GM12878 (cell line): ENCODE measurements at regions not wholly inside any gene's neighbourhood (a gene's known extent, or its start where the extent isn't known, plus 50 kb on each side); places are given as distances from the start of the nearest gene placed in this dataset.
A peak's percentile ranks its signal among the peaks of the same experiment; 100 is the strongest.

Experiments used
- ATAC-seq: fragments of 200-7000 bp; cut with Tn5 transposase; 3 replicates; pipeline ENCODE4 v1.9.1; 2020; ENCODE audit warnings: mild to moderate bottlenecking, moderate library complexity
- BruUV-seq: library from RNA; stranded (reverse); fragments of 400-500 nt; replicated peaks from 2 replicates; lab custom pipeline; 2021; lab: Mats Ljungman, UMichigan
- CTCF ChIA-PET: fragments of 300-600 bp; sonication (Branson Sonifier 250); formaldehyde crosslinking; extraction: SDS; loops from one replicate; lab custom pipeline; 2021; ENCODE audit warnings: inconsistent platforms; lab: Yijun Ruan, JAX
- POLR2A ChIA-PET: fragments of 350-600 bp; formaldehyde crosslinking; extraction: SDS; loops from one replicate; lab custom pipeline; 2021; ENCODE audit warnings: inconsistent platforms; lab: Charles Lee
- RAD21 ChIA-PET: fragments of 300-600 bp; sonication (Branson Sonifier 250); formaldehyde crosslinking; loops from one replicate; lab custom pipeline; 2023; ENCODE audit warnings: antibody characterized with exemption; ENCODE audit not compliant: unreplicated experiment; lab: Charles Lee
- SMC1A ChIA-PET: fragments of 300-600 bp; sonication (Branson Sonifier 250); formaldehyde crosslinking; loops from one replicate; lab custom pipeline; 2023; ENCODE audit not compliant: unreplicated experiment, uncharacterized antibody; lab: Charles Lee
- DNase-seq: peaks from one replicate; pipeline ENCODE4 v3.0.0-alpha.2; 2011; ENCODE audit warnings: low read depth, low spot score
- FAIRE-seq: peaks from 3 replicates; lab custom pipeline; 2011; peaks lifted over from hg19 to GRCh38; lab: Jason Lieb, UNC
- H2AFZ ChIP-seq: 2 replicates; pipeline ENCODE4 v1.6.0; 2011; ENCODE audit warnings: low read depth, low read length, control low read depth; ENCODE audit not compliant: control insufficient read depth
- H3K27ac ChIP-seq: 2 replicates; pipeline ENCODE4 v1.5.1; 2011; ENCODE audit warnings: control low read depth; ENCODE audit not compliant: control insufficient read depth, insufficient read depth
- H3K27me3 ChIP-seq, 2 experiments: replicated peaks in 1 of 2; 2 replicates each; pipeline versions ENCODE4 v1.6.0 to v1.6.1; 2011; ENCODE audit warnings: low read length in 1 of 2; ENCODE audit not compliant: control insufficient read depth in 2 of 2, insufficient read depth in 2 of 2
- H3K36me3 ChIP-seq, 2 experiments: 2 replicates each; pipeline ENCODE4 v1.5.1; 2011; ENCODE audit warnings: low read length in 1 of 2; ENCODE audit not compliant: control insufficient read depth in 2 of 2, insufficient read depth in 2 of 2
- H3K4me1 ChIP-seq: 2 replicates; pipeline ENCODE4 v1.6.1; 2011; ENCODE audit warnings: mild to moderate bottlenecking, low read length, moderate library complexity, mixed read lengths; ENCODE audit not compliant: control insufficient read depth, insufficient read depth
- H3K4me2 ChIP-seq: 2 replicates; pipeline ENCODE4 v1.6.0; 2011; ENCODE audit warnings: control low read depth; ENCODE audit not compliant: control insufficient read depth, insufficient read depth
- H3K4me3 ChIP-seq: fragments of 200-600 bp; sonication (generic); 2 replicates; pipeline ENCODE4 v1.5.1; 2016
- H3K79me2 ChIP-seq: 2 replicates; pipeline ENCODE4 v1.6.0; 2011; ENCODE audit warnings: low read length; ENCODE audit not compliant: control insufficient read depth, insufficient read depth
- H3K9ac ChIP-seq: 2 replicates; pipeline ENCODE4 v1.8.0; 2011; ENCODE audit warnings: low read length, control low read depth, mixed read lengths; ENCODE audit not compliant: control insufficient read depth, insufficient read depth
- H3K9me3 ChIP-seq: replicated peaks from 3 replicates; pipeline ENCODE4 v1.5.1; 2011; ENCODE audit warnings: mild to moderate bottlenecking, low read length; ENCODE audit not compliant: control insufficient read depth, insufficient read depth
- H4K20me1 ChIP-seq: 2 replicates; pipeline ENCODE4 v1.6.0; 2011; ENCODE audit not compliant: control insufficient read depth, insufficient read depth
- ASH2L ChIP-seq: fragments of 300-600, 200-600 bp; sonication (generic); IDR thresholded peaks from 2 replicates; pipeline ENCODE4 v1.6.1; 2017; ENCODE audit warnings: low read depth, mild to moderate bottlenecking, borderline replicate concordance
- BACH1 ChIP-seq: fragments of 450-650 bp; IDR thresholded peaks from 2 replicates; pipeline ENCODE4 v1.6.1; 2017; ENCODE audit warnings: mild to moderate bottlenecking, borderline replicate concordance
- HCFC1 ChIP-seq: fragments of 150-350 bp; IDR thresholded peaks from 2 replicates; pipeline ENCODE4 v1.6.1; 2014; ENCODE audit warnings: low read length
- NFIC ChIP-seq: IDR thresholded peaks from 2 replicates; pipeline ENCODE4 v1.6.1; 2012; ENCODE audit warnings: low read depth, mild to moderate bottlenecking, inconsistent platforms, low read length, moderate library complexity
- POLR2AphosphoS2 ChIP-seq: IDR thresholded peaks from 2 replicates; pipeline ENCODE4 v1.6.1; 2011; ENCODE audit warnings: low read depth, mild to moderate bottlenecking, low read length, improper control_type of control experiment, moderate library complexity
- RB1 ChIP-seq: fragments of 450-650 bp; formaldehyde crosslinking; IDR thresholded peaks from 2 replicates; pipeline ENCODE4 v1.6.1; 2017; ENCODE audit warnings: mild to moderate bottlenecking, borderline replicate concordance
- RBBP5 ChIP-seq: fragments of 200-600 bp; sonication (generic); conservative IDR thresholded peaks from 2 replicates; pipeline ENCODE4 v1.6.1; 2016
- RCOR1 ChIP-seq: conservative IDR thresholded peaks from 2 replicates; pipeline ENCODE4 v1.6.1; 2012; ENCODE audit warnings: low read depth, low read length, improper control_type of control experiment
- SMAD5 ChIP-seq: IDR thresholded peaks from 2 replicates; pipeline ENCODE4 v1.6.1; 2016; ENCODE audit warnings: antibody characterized with exemption, low read depth
- SMARCA5 ChIP-seq: fragments of 450-650 bp; IDR thresholded peaks from 2 replicates; pipeline ENCODE4 v1.6.1; 2017; ENCODE audit warnings: mild to moderate bottlenecking
- USF2 ChIP-seq: IDR thresholded peaks from 2 replicates; pipeline ENCODE4 v1.6.1; 2011; ENCODE audit warnings: low read depth, low read length, improper control_type of control experiment, borderline replicate concordance
- WRNIP1 ChIP-seq: IDR thresholded peaks from 2 replicates; pipeline ENCODE4 v1.6.1; 2011; ENCODE audit warnings: low read depth, low read length, improper control_type of control experiment, borderline replicate concordance
- ZBTB40 ChIP-seq: fragments of 450-650 bp; IDR thresholded peaks from 2 replicates; pipeline ENCODE4 v1.6.1; 2016; ENCODE audit warnings: mild to moderate bottlenecking, moderate library complexity, borderline replicate concordance
- ZNF207 ChIP-seq: fragments of 450-650 bp; IDR thresholded peaks from 2 replicates; pipeline ENCODE4 v1.6.1; 2014; ENCODE audit warnings: antibody characterized with exemption, mild to moderate bottlenecking, borderline replicate concordance
- WGBS: methylation state at CpG from one replicate; pipeline ENCODE4 v1.1.6; 2016; ENCODE audit warnings: low lambda C conversion rate; ENCODE audit not compliant: insufficient replicate concordance, insufficient coverage; ENCODE audit errors: missing lambda C conversion rate; 5-methylcytosine and 5-hydroxymethylcytosine counted together
- in situ Hi-C: fragments of 300-500 bp; cut with MboI; formaldehyde crosslinking; loops from 9 replicates; pipeline ENCODE4 v1.14.3; 2018; ENCODE audit warnings: mixed read lengths
- intact Hi-C: fragments of 100-400 bp; cut with micrococcal nuclease; formaldehyde crosslinking; loops from one replicate; pipeline ENCODE4 v1.14.2; 2022; ENCODE audit not compliant: unreplicated experiment
- TF ChIP-seq, protein P1 (sequence below): IDR thresholded peaks from 2 replicates; pipeline ENCODE4 v1.6.1; 2011; ENCODE audit warnings: borderline replicate concordance, low read depth, mild to moderate bottlenecking, moderate library complexity, mixed read lengths, low read length; ENCODE audit not compliant: insufficient read depth; ENCODE audit errors: extremely low read length

DNA sequence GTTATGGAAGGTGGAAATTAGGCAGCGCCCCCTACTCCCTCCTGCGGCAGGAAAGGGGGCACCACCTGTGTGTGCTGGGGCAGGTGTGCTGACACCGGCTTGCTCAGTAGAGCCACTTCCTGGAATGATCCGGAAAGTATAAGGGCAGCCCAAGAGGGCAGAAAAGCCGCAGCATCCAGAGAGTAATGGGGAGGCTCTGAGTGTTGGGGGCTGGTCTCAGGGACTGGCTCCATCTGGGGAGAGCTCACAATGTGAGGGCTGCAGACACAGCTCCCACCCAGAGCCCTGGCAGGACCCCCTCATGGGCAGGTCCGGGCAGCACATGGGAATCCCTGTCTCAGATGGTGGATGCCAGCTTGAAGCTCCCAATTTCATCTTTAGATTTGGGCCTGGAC lies 187.6 kb upstream of the C14orf180 start:
- H2AFZ ChIP-seq, result peak overlapping the region; percentile 29
- no peaks in the 10 kb centered on the region for H4K20me1 ChIP-seq
- ChIA-PET POLR2A (no interaction called here), CTCF (interaction anchor here (0.5 to 0.7 kb wide), 2 partner anchors 126 to 977 kb away, joined by 3 to 4 read pairs; no protein-coding TSS in a partner anchor), RAD21 (interaction anchor here (0.8 kb wide), 1 partner anchor 10 kb away, joined by 4 read pairs; no protein-coding TSS in a partner anchor), SMC1A (no interaction called here)
- no peak overlapping the region for H3K4me2 ChIP-seq
- no peak overlapping the region for H3K4me3 ChIP-seq
- intact Hi-C loops, result no loop called here
- ATAC-seq (no peak), FAIRE-seq (no peak), DNase-seq (no peak)
- in situ Hi-C loops, result no loop called here
- 9% methylated on average over 6 of the region's 6 CpGs for WGBS
- H3K9me3 ChIP-seq, result no peaks in the 10 kb centered on the region; the same call in 2 of the 3 replicates
- H3K27ac ChIP-seq, result no peak overlapping the region
- H3K4me1 ChIP-seq, result peaks cover 16% of the 10 kb centered on the region
- no peaks in the 10 kb centered on the region for H3K36me3 ChIP-seq
- H3K9ac ChIP-seq, result no peak overlapping the region
- H3K27me3 ChIP-seq, result no peaks in the 10 kb centered on the region; a peak in 1 of 4 replicates
- TF ChIP-seq USF2, result no peak
- no peak for TF ChIP-seq ASH2L
- TF ChIP-seq ZBTB40, result no peak
- no peak for TF ChIP-seq BACH1
- TF ChIP-seq NFIC, result no peak
- TF ChIP-seq HCFC1, result no peak
- TF ChIP-seq SMAD5, result no peak
- TF ChIP-seq RB1, result no peak
- no peak for TF ChIP-seq ZNF207
- TF ChIP-seq, protein P1, sequence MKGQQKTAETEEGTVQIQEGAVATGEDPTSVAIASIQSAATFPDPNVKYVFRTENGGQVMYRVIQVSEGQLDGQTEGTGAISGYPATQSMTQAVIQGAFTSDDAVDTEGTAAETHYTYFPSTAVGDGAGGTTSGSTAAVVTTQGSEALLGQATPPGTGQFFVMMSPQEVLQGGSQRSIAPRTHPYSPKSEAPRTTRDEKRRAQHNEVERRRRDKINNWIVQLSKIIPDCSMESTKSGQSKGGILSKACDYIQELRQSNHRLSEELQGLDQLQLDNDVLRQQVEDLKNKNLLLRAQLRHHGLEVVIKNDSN, result no peak
- no peak for TF ChIP-seq POLR2AphosphoS2
- no peak for TF ChIP-seq RBBP5
- no peak for TF ChIP-seq WRNIP1
- no peak for TF ChIP-seq SMARCA5
- TF ChIP-seq RCOR1, result no peak
- no TSS peak for BruUV-seq
- H3K79me2 ChIP-seq, result no peaks in the 10 kb centered on the region
